H1 (cell line): ENCODE measurements at regions not wholly inside any gene's neighbourhood (a gene's known extent, or its start where the extent isn't known, plus 50 kb on each side); places are given as distances from the start of the nearest gene placed in this dataset.

ENCODE experiments used
- CTCF ChIA-PET: fragments of 300-600 bp; sonication (Branson Sonifier 250); formaldehyde crosslinking; loops from one replicate; lab custom pipeline; 2021; ENCODE audit not compliant: partially characterized antibody; lab: Charles Lee
- POLR2A ChIA-PET: fragments of 300-600 bp; sonication (Branson Sonifier 250); formaldehyde crosslinking; loops from one replicate; lab custom pipeline; 2021; ENCODE audit warnings: inconsistent platforms; ENCODE audit not compliant: partially characterized antibody; lab: Charles Lee
- DNase-seq, 2 experiments: peaks; one replicate each; pipeline versions ENCODE4 v3.0.0 to v3.0.0-alpha.2; 2010 to 2022; ENCODE audit warnings: low spot score in 2 of 2, low read depth in 1 of 2, mixed read lengths in 1 of 2
- FAIRE-seq: peaks from 2 replicates; lab custom pipeline; 2011; peaks lifted over from hg19 to GRCh38; lab: Jason Lieb, UNC
- H2AFZ ChIP-seq: 2 replicates; pipeline ENCODE4 v1.8.1; 2012; ENCODE audit warnings: low read length, inconsistent platforms
- H2AK5ac ChIP-seq: 2 replicates; pipeline ENCODE4 v1.6.1; 2013; ENCODE audit warnings: low read depth, low read length
- H2BK120ac ChIP-seq: replicated peaks from 2 replicates; pipeline ENCODE3; 2013; ENCODE audit warnings: low read depth, low read length, inconsistent platforms
- H2BK12ac ChIP-seq: 2 replicates; pipeline ENCODE4 v1.6.1; 2013; ENCODE audit warnings: low read depth, low read length
- H2BK15ac ChIP-seq: 2 replicates; pipeline ENCODE4 v1.6.1; 2013; ENCODE audit warnings: low read length
- H2BK20ac ChIP-seq: 2 replicates; pipeline ENCODE4 v1.6.1; 2013; ENCODE audit warnings: low read length
- H2BK5ac ChIP-seq: 2 replicates; pipeline ENCODE4 v1.6.1; 2013; ENCODE audit warnings: low read depth, low read length
- H3K14ac ChIP-seq: 2 replicates; pipeline ENCODE4 v1.6.1; 2013; ENCODE audit warnings: inconsistent platforms; ENCODE audit not compliant: insufficient read length
- H3K18ac ChIP-seq: 2 replicates; pipeline ENCODE4 v1.6.1; 2013; ENCODE audit warnings: low read length; ENCODE audit errors: extremely low read depth
- H3K23ac ChIP-seq: 2 replicates; pipeline ENCODE4 v1.6.1; 2013; ENCODE audit warnings: inconsistent platforms; ENCODE audit not compliant: insufficient read length
- H3K23me2 ChIP-seq: 2 replicates; pipeline ENCODE4 v1.6.1; 2013; ENCODE audit warnings: low read depth, low read length
- H3K27ac ChIP-seq: 2 replicates; pipeline ENCODE4 v1.6.1; 2011; ENCODE audit warnings: low read depth, low read length, inconsistent platforms
- H3K27me3 ChIP-seq, 4 experiments: replicated peaks in 1 of 4; 1 replicate in 1 of 4; 2 replicates in 3 of 4; pipeline versions ENCODE4 v1.6.1 to v1.8.1; 2011 to 2013; ENCODE audit warnings: low read length in 3 of 4, mild to moderate bottlenecking in 3 of 4, inconsistent platforms in 2 of 4, mixed read lengths in 2 of 4, moderate library complexity in 1 of 4; ENCODE audit not compliant: control insufficient read depth in 3 of 4, insufficient read depth in 3 of 4; ENCODE audit errors: extremely low read depth in 1 of 4
- H3K36me3 ChIP-seq, 4 experiments: 2 replicates each; pipeline versions ENCODE4 v1.6.1 to v1.8.1; 2011 to 2013; ENCODE audit warnings: mild to moderate bottlenecking in 4 of 4, low read length in 3 of 4, moderate library complexity in 2 of 4, control low read depth in 1 of 4, inconsistent platforms in 1 of 4; ENCODE audit not compliant: insufficient read depth in 4 of 4, control insufficient read depth in 2 of 4
- H3K4ac ChIP-seq: replicated peaks from 2 replicates; pipeline ENCODE3; 2013; ENCODE audit warnings: low read length, low read depth, mixed read lengths, inconsistent platforms; ENCODE audit not compliant: insufficient read length
- H3K4me1 ChIP-seq, 4 experiments: replicated peaks in 1 of 4; 1 replicate in 1 of 4; 2 replicates in 3 of 4; pipeline versions ENCODE4 v1.6.1 to v1.8.1; 2011 to 2013; ENCODE audit warnings: low read length in 3 of 4, inconsistent platforms in 2 of 4, mixed read lengths in 1 of 4; ENCODE audit not compliant: insufficient read depth in 4 of 4, control insufficient read depth in 3 of 4
- H3K4me2 ChIP-seq, 2 experiments: 2 replicates each; pipeline versions ENCODE4 v1.6.1 to v1.8.1; 2011 to 2013; ENCODE audit warnings: low read depth in 2 of 2, low read length in 2 of 2, control low read depth in 1 of 2, inconsistent platforms in 1 of 2, mild to moderate bottlenecking in 1 of 2; ENCODE audit not compliant: insufficient read depth in 1 of 2
- H3K4me3 ChIP-seq, 4 experiments: fragments of 200-600, 300-600 bp in 1 of 4; sonication (generic), shearing (Covaris generic), sonication (Bioruptor Twin) in 1 of 4; 2 replicates each; pipeline versions ENCODE4 v1.5.1 to v1.8.1; 2011 to 2016; ENCODE audit warnings: low read length in 4 of 4, low read depth in 3 of 4, control low read depth in 2 of 4, inconsistent platforms in 2 of 4, mild to moderate bottlenecking in 2 of 4, mixed read lengths in 1 of 4, moderate library complexity in 1 of 4; ENCODE audit not compliant: insufficient read depth in 2 of 4; ENCODE audit errors: extremely low read depth in 1 of 4
- H3K56ac ChIP-seq: replicated peaks from 2 replicates; pipeline ENCODE3; 2013; ENCODE audit warnings: low read depth, mild to moderate bottlenecking, mixed read lengths, low read length, inconsistent platforms; ENCODE audit not compliant: insufficient read length
- H3K79me1 ChIP-seq: 2 replicates; pipeline ENCODE4 v1.6.1; 2013; ENCODE audit warnings: low read depth, low read length, control low read depth
- H3K79me2 ChIP-seq, 2 experiments: 2 replicates each; pipeline versions ENCODE4 v1.6.1 to v1.8.1; 2012 to 2013; ENCODE audit warnings: low read length in 2 of 2, mild to moderate bottlenecking in 2 of 2, inconsistent platforms in 1 of 2; ENCODE audit not compliant: insufficient read depth in 2 of 2, control insufficient read depth in 1 of 2
- H3K9ac ChIP-seq, 4 experiments: replicated peaks in 1 of 4; 1 replicate in 1 of 4; 2 replicates in 3 of 4; pipeline versions ENCODE4 v1.6.1 to v1.8.1; 2011 to 2013; ENCODE audit warnings: low read depth in 3 of 4, low read length in 3 of 4, control low read depth in 2 of 4, mild to moderate bottlenecking in 2 of 4, moderate library complexity in 2 of 4, inconsistent platforms in 1 of 4; ENCODE audit errors: extremely low read depth in 1 of 4
- H3K9me3 ChIP-seq, 2 experiments: 2 replicates each; pipeline versions ENCODE4 v1.6.1 to v1.8.1; 2012 to 2013; ENCODE audit warnings: mild to moderate bottlenecking in 2 of 2, moderate library complexity in 2 of 2, control low read depth in 1 of 2, inconsistent platforms in 1 of 2, low read depth in 1 of 2, low read length in 1 of 2, mixed read lengths in 1 of 2; ENCODE audit not compliant: insufficient read depth in 2 of 2
- H4K20me1 ChIP-seq, 2 experiments: replicated peaks in 1 of 2; 2 replicates each; pipeline versions ENCODE3 to v1.8.1; 2011 to 2013; ENCODE audit warnings: inconsistent platforms in 2 of 2, low read length in 2 of 2, mild to moderate bottlenecking in 1 of 2; ENCODE audit not compliant: insufficient read depth in 2 of 2, control insufficient read depth in 1 of 2
- H4K5ac ChIP-seq: 2 replicates; pipeline ENCODE4 v1.6.1; 2013; ENCODE audit warnings: low read length, low read depth, mixed read lengths, inconsistent platforms; ENCODE audit not compliant: insufficient read length
- H4K8ac ChIP-seq: 2 replicates; pipeline ENCODE4 v1.8.0; 2013; ENCODE audit warnings: mild to moderate bottlenecking, moderate library complexity, low read length, inconsistent platforms; ENCODE audit not compliant: insufficient read depth; ENCODE audit errors: extremely low read depth
- H4K91ac ChIP-seq: replicated peaks from 2 replicates; pipeline ENCODE3; 2013; ENCODE audit warnings: low read length, mixed read lengths, inconsistent platforms; ENCODE audit not compliant: insufficient read length
- BRCA1 ChIP-seq: IDR thresholded peaks from 2 replicates; pipeline ENCODE4 v1.6.1; 2012; ENCODE audit warnings: low read depth, low read length, improper control_type of control experiment
- CBX8 ChIP-seq: fragments of 300-800, 300-1000 bp; sonication (generic); IDR thresholded peaks from 2 replicates; pipeline ENCODE4 v1.7.1; 2016; ENCODE audit warnings: low read depth, low read length, borderline replicate concordance
- E2F6 ChIP-seq: IDR thresholded peaks from 2 replicates; pipeline ENCODE4 v1.6.1; 2012; ENCODE audit warnings: inconsistent platforms
- EGR1 ChIP-seq: IDR thresholded peaks from 2 replicates; pipeline ENCODE4 v1.6.1; 2011; ENCODE audit warnings: low read depth, low read length, borderline replicate concordance
- GABPA ChIP-seq: IDR thresholded peaks from 2 replicates; pipeline ENCODE4 v1.6.1; 2011; ENCODE audit warnings: mild to moderate bottlenecking, low read length, moderate library complexity, borderline replicate concordance; ENCODE audit not compliant: insufficient read depth
- JUND ChIP-seq: IDR thresholded peaks from 2 replicates; pipeline ENCODE4 v1.6.1; 2011; ENCODE audit warnings: mild to moderate bottlenecking, improper control_type of control experiment, low read length
- POLR2AphosphoS5 ChIP-seq: IDR thresholded peaks from 2 replicates; pipeline ENCODE4 v1.6.1; 2011; ENCODE audit warnings: low read depth, low read length
- SAP30 ChIP-seq: fragments of 300-600 bp; sonication (generic); IDR thresholded peaks from 2 replicates; pipeline ENCODE4 v1.7.1; 2012; ENCODE audit warnings: low read length, moderate library complexity, mild to moderate bottlenecking, inconsistent platforms; ENCODE audit not compliant: insufficient read depth, insufficient replicate concordance
- SIRT6 ChIP-seq: IDR thresholded peaks from one replicate; pipeline ENCODE4 v1.7.1; 2012; ENCODE audit warnings: low read length, inconsistent platforms
- SRF ChIP-seq: IDR thresholded peaks from 2 replicates; pipeline ENCODE4 v1.6.1; 2011; ENCODE audit warnings: mild to moderate bottlenecking, low read depth, low read length, moderate library complexity
- TBP ChIP-seq: IDR thresholded peaks from 2 replicates; pipeline ENCODE4 v1.6.1; 2011; ENCODE audit warnings: low read depth, low read length, improper control_type of control experiment
- TCF12 ChIP-seq: IDR thresholded peaks from 2 replicates; pipeline ENCODE4 v1.6.1; 2011; ENCODE audit warnings: low read depth, mild to moderate bottlenecking, low read length
- WGBS, 2 experiments: shearing (Covaris generic) in 1 of 2; methylation state at CpG; one replicate each; pipeline versions ENCODE4 v1.1.6 to v1.1.7; 2013 to 2015; ENCODE audit warnings: low lambda C conversion rate in 2 of 2, mixed read lengths in 2 of 2, inconsistent platforms in 1 of 2, low coverage in 1 of 2, missing lambda C conversion rate in 1 of 2; ENCODE audit not compliant: insufficient replicate concordance in 2 of 2, insufficient coverage in 1 of 2, insufficient read length in 1 of 2; ENCODE audit errors: extremely low coverage in 1 of 2, missing lambda C conversion rate in 1 of 2; 5-methylcytosine and 5-hydroxymethylcytosine counted together

- Histone ChIP-seq H3K56ac (no peak overlapping the region), H3K23me2 (no peaks in the 10 kb centered on the region), H4K20me1 (no peaks in the 10 kb centered on the region), H2BK15ac (no peak overlapping the region), H3K9ac (no peak overlapping the region), H2BK12ac (no peak overlapping the region), H3K4me1 (no peaks in the 10 kb centered on the region), H2BK120ac (no peak overlapping the region), H2BK5ac (no peak overlapping the region), H2AK5ac (no peak overlapping the region), H3K79me1 (no peaks in the 10 kb centered on the region), H3K27me3 (no peaks in the 10 kb centered on the region), H4K91ac (no peak overlapping the region), H3K4me3 (no peak overlapping the region), H4K5ac (no peak overlapping the region), H3K27ac (no peak overlapping the region), H3K36me3 (no peaks in the 10 kb centered on the region), H3K23ac (no peak overlapping the region), H3K9me3 (no peaks in the 10 kb centered on the region), H3K14ac (no peak overlapping the region), H3K18ac (no peak overlapping the region), H2AFZ (no peak overlapping the region), H4K8ac (no peak overlapping the region), H3K79me2 (no peaks in the 10 kb centered on the region), H2BK20ac (no peak overlapping the region), H3K4me2 (no peak overlapping the region), H3K4ac (no peak overlapping the region)
- TF ChIP-seq EGR1 (no peak), SIRT6 (no peak), CBX8 (no peak), TCF12 (no peak), E2F6 (no peak), POLR2AphosphoS5 (no peak), JUND (no peak), SAP30 (no peak), GABPA (no peak), TBP (no peak), BRCA1 (no peak), SRF (no peak)
- 94% methylated on average over 5 of the region's 5 CpGs; no CpG with 5 or more reads in 1 of the 2 experiments for WGBS, 2 experiments
- DNase-seq (no peak), FAIRE-seq (no peak)
- ChIA-PET CTCF (no interaction called here), POLR2A (no interaction called here)
These were observed 678.0 kb upstream of the RAB6C start for GRCh38 chr2:129301431-129301913.
